H1 (cell line): ENCODE measurements at regions not wholly inside any gene's neighbourhood (a gene's known extent, or its start where the extent isn't known, plus 50 kb on each side); places are given as distances from the start of the nearest gene placed in this dataset.
A peak's percentile ranks its signal among the peaks of the same experiment; 100 is the strongest.

Source experiments
- CTCF ChIA-PET: fragments of 300-600 bp; sonication (Branson Sonifier 250); formaldehyde crosslinking; loops from one replicate; lab custom pipeline; 2021; ENCODE audit not compliant: partially characterized antibody; lab: Charles Lee
- POLR2A ChIA-PET: fragments of 300-600 bp; sonication (Branson Sonifier 250); formaldehyde crosslinking; loops from one replicate; lab custom pipeline; 2021; ENCODE audit warnings: inconsistent platforms; ENCODE audit not compliant: partially characterized antibody; lab: Charles Lee
- DNase-seq, 2 experiments: peaks; one replicate each; pipeline versions ENCODE4 v3.0.0 to v3.0.0-alpha.2; 2010 to 2022; ENCODE audit warnings: low spot score in 2 of 2, low read depth in 1 of 2, mixed read lengths in 1 of 2
- FAIRE-seq: peaks from 2 replicates; lab custom pipeline; 2011; peaks lifted over from hg19 to GRCh38; lab: Jason Lieb, UNC
- H2AFZ ChIP-seq: 2 replicates; pipeline ENCODE4 v1.8.1; 2012; ENCODE audit warnings: low read length, inconsistent platforms
- H2AK5ac ChIP-seq: 2 replicates; pipeline ENCODE4 v1.6.1; 2013; ENCODE audit warnings: low read depth, low read length
- H2BK120ac ChIP-seq: replicated peaks from 2 replicates; pipeline ENCODE3; 2013; ENCODE audit warnings: low read depth, low read length, inconsistent platforms
- H2BK12ac ChIP-seq: 2 replicates; pipeline ENCODE4 v1.6.1; 2013; ENCODE audit warnings: low read depth, low read length
- H2BK15ac ChIP-seq: 2 replicates; pipeline ENCODE4 v1.6.1; 2013; ENCODE audit warnings: low read length
- H2BK20ac ChIP-seq: 2 replicates; pipeline ENCODE4 v1.6.1; 2013; ENCODE audit warnings: low read length
- H2BK5ac ChIP-seq: 2 replicates; pipeline ENCODE4 v1.6.1; 2013; ENCODE audit warnings: low read depth, low read length
- H3K14ac ChIP-seq: 2 replicates; pipeline ENCODE4 v1.6.1; 2013; ENCODE audit warnings: inconsistent platforms; ENCODE audit not compliant: insufficient read length
- H3K18ac ChIP-seq: 2 replicates; pipeline ENCODE4 v1.6.1; 2013; ENCODE audit warnings: low read length; ENCODE audit errors: extremely low read depth
- H3K23ac ChIP-seq: 2 replicates; pipeline ENCODE4 v1.6.1; 2013; ENCODE audit warnings: inconsistent platforms; ENCODE audit not compliant: insufficient read length
- H3K23me2 ChIP-seq: 2 replicates; pipeline ENCODE4 v1.6.1; 2013; ENCODE audit warnings: low read depth, low read length
- H3K27ac ChIP-seq: 2 replicates; pipeline ENCODE4 v1.6.1; 2011; ENCODE audit warnings: low read depth, low read length, inconsistent platforms
- H3K27me3 ChIP-seq, 4 experiments: replicated peaks in 1 of 4; 1 replicate in 1 of 4; 2 replicates in 3 of 4; pipeline versions ENCODE4 v1.6.1 to v1.8.1; 2011 to 2013; ENCODE audit warnings: low read length in 3 of 4, mild to moderate bottlenecking in 3 of 4, inconsistent platforms in 2 of 4, mixed read lengths in 2 of 4, moderate library complexity in 1 of 4; ENCODE audit not compliant: control insufficient read depth in 3 of 4, insufficient read depth in 3 of 4; ENCODE audit errors: extremely low read depth in 1 of 4
- H3K36me3 ChIP-seq, 4 experiments: 2 replicates each; pipeline versions ENCODE4 v1.6.1 to v1.8.1; 2011 to 2013; ENCODE audit warnings: mild to moderate bottlenecking in 4 of 4, low read length in 3 of 4, moderate library complexity in 2 of 4, control low read depth in 1 of 4, inconsistent platforms in 1 of 4; ENCODE audit not compliant: insufficient read depth in 4 of 4, control insufficient read depth in 2 of 4
- H3K4ac ChIP-seq: replicated peaks from 2 replicates; pipeline ENCODE3; 2013; ENCODE audit warnings: low read length, low read depth, mixed read lengths, inconsistent platforms; ENCODE audit not compliant: insufficient read length
- H3K4me1 ChIP-seq, 4 experiments: replicated peaks in 1 of 4; 1 replicate in 1 of 4; 2 replicates in 3 of 4; pipeline versions ENCODE4 v1.6.1 to v1.8.1; 2011 to 2013; ENCODE audit warnings: low read length in 3 of 4, inconsistent platforms in 2 of 4, mixed read lengths in 1 of 4; ENCODE audit not compliant: insufficient read depth in 4 of 4, control insufficient read depth in 3 of 4
- H3K4me2 ChIP-seq, 2 experiments: 2 replicates each; pipeline versions ENCODE4 v1.6.1 to v1.8.1; 2011 to 2013; ENCODE audit warnings: low read depth in 2 of 2, low read length in 2 of 2, control low read depth in 1 of 2, inconsistent platforms in 1 of 2, mild to moderate bottlenecking in 1 of 2; ENCODE audit not compliant: insufficient read depth in 1 of 2
- H3K4me3 ChIP-seq, 4 experiments: fragments of 200-600, 300-600 bp in 1 of 4; sonication (generic), shearing (Covaris generic), sonication (Bioruptor Twin) in 1 of 4; 2 replicates each; pipeline versions ENCODE4 v1.5.1 to v1.8.1; 2011 to 2016; ENCODE audit warnings: low read length in 4 of 4, low read depth in 3 of 4, control low read depth in 2 of 4, inconsistent platforms in 2 of 4, mild to moderate bottlenecking in 2 of 4, mixed read lengths in 1 of 4, moderate library complexity in 1 of 4; ENCODE audit not compliant: insufficient read depth in 2 of 4; ENCODE audit errors: extremely low read depth in 1 of 4
- H3K56ac ChIP-seq: replicated peaks from 2 replicates; pipeline ENCODE3; 2013; ENCODE audit warnings: low read depth, mild to moderate bottlenecking, mixed read lengths, low read length, inconsistent platforms; ENCODE audit not compliant: insufficient read length
- H3K79me1 ChIP-seq: 2 replicates; pipeline ENCODE4 v1.6.1; 2013; ENCODE audit warnings: low read depth, low read length, control low read depth
- H3K79me2 ChIP-seq, 2 experiments: 2 replicates each; pipeline versions ENCODE4 v1.6.1 to v1.8.1; 2012 to 2013; ENCODE audit warnings: low read length in 2 of 2, mild to moderate bottlenecking in 2 of 2, inconsistent platforms in 1 of 2; ENCODE audit not compliant: insufficient read depth in 2 of 2, control insufficient read depth in 1 of 2
- H3K9ac ChIP-seq, 4 experiments: replicated peaks in 1 of 4; 1 replicate in 1 of 4; 2 replicates in 3 of 4; pipeline versions ENCODE4 v1.6.1 to v1.8.1; 2011 to 2013; ENCODE audit warnings: low read depth in 3 of 4, low read length in 3 of 4, control low read depth in 2 of 4, mild to moderate bottlenecking in 2 of 4, moderate library complexity in 2 of 4, inconsistent platforms in 1 of 4; ENCODE audit errors: extremely low read depth in 1 of 4
- H3K9me3 ChIP-seq, 2 experiments: 2 replicates each; pipeline versions ENCODE4 v1.6.1 to v1.8.1; 2012 to 2013; ENCODE audit warnings: mild to moderate bottlenecking in 2 of 2, moderate library complexity in 2 of 2, control low read depth in 1 of 2, inconsistent platforms in 1 of 2, low read depth in 1 of 2, low read length in 1 of 2, mixed read lengths in 1 of 2; ENCODE audit not compliant: insufficient read depth in 2 of 2
- H4K20me1 ChIP-seq, 2 experiments: replicated peaks in 1 of 2; 2 replicates each; pipeline versions ENCODE3 to v1.8.1; 2011 to 2013; ENCODE audit warnings: inconsistent platforms in 2 of 2, low read length in 2 of 2, mild to moderate bottlenecking in 1 of 2; ENCODE audit not compliant: insufficient read depth in 2 of 2, control insufficient read depth in 1 of 2
- H4K5ac ChIP-seq: 2 replicates; pipeline ENCODE4 v1.6.1; 2013; ENCODE audit warnings: low read length, low read depth, mixed read lengths, inconsistent platforms; ENCODE audit not compliant: insufficient read length
- H4K8ac ChIP-seq: 2 replicates; pipeline ENCODE4 v1.8.0; 2013; ENCODE audit warnings: mild to moderate bottlenecking, moderate library complexity, low read length, inconsistent platforms; ENCODE audit not compliant: insufficient read depth; ENCODE audit errors: extremely low read depth
- H4K91ac ChIP-seq: replicated peaks from 2 replicates; pipeline ENCODE3; 2013; ENCODE audit warnings: low read length, mixed read lengths, inconsistent platforms; ENCODE audit not compliant: insufficient read length
- MAFK ChIP-seq: IDR thresholded peaks from 2 replicates; pipeline ENCODE4 v1.6.1; 2012; ENCODE audit warnings: low read depth, mild to moderate bottlenecking, improper control_type of control experiment, low read length
- POLR2AphosphoS5 ChIP-seq: IDR thresholded peaks from 2 replicates; pipeline ENCODE4 v1.6.1; 2011; ENCODE audit warnings: low read depth, low read length
- USF2 ChIP-seq: IDR thresholded peaks from 2 replicates; pipeline ENCODE4 v1.6.1; 2011; ENCODE audit warnings: low read length, improper control_type of control experiment
- WGBS, 2 experiments: shearing (Covaris generic) in 1 of 2; methylation state at CpG; one replicate each; pipeline versions ENCODE4 v1.1.6 to v1.1.7; 2013 to 2015; ENCODE audit warnings: low lambda C conversion rate in 2 of 2, mixed read lengths in 2 of 2, inconsistent platforms in 1 of 2, low coverage in 1 of 2, missing lambda C conversion rate in 1 of 2; ENCODE audit not compliant: insufficient replicate concordance in 2 of 2, insufficient coverage in 1 of 2, insufficient read length in 1 of 2; ENCODE audit errors: extremely low coverage in 1 of 2, missing lambda C conversion rate in 1 of 2; 5-methylcytosine and 5-hydroxymethylcytosine counted together

GRCh38 chr2:128396946-128397345, 78.3 kb upstream of the HS6ST1 start:
- H3K23ac ChIP-seq, result no peak overlapping the region
- FAIRE-seq (no peak), DNase-seq (no peak)
- H3K56ac ChIP-seq, result no peak overlapping the region
- H2BK20ac ChIP-seq, result no peak overlapping the region
- no peak overlapping the region for H3K4ac ChIP-seq
- H3K23me2 ChIP-seq, result no peaks in the 10 kb centered on the region
- H4K20me1 ChIP-seq, result no peaks in the 10 kb centered on the region
- no peak overlapping the region for H2BK5ac ChIP-seq
- H3K4me2 ChIP-seq, result 0 out of 4 replicates have a peak overlapping the region, but pooled peaks of 1 of the 2 experiments have one; percentile 42
- H3K9me3 ChIP-seq, result no peaks in the 10 kb centered on the region
- H3K79me1 ChIP-seq, result no peaks in the 10 kb centered on the region
- POLR2A ChIA-PET, result no interaction called here
- no peak overlapping the region for H2AK5ac ChIP-seq
- H2BK120ac ChIP-seq, result no peak overlapping the region
- CTCF ChIA-PET, result interaction anchor here (1.0 to 1.2 kb wide), 3 partner anchors 21 to 117 kb away, joined by 3 to 5 read pairs (median 3); no protein-coding TSS in a partner anchor
- peaks cover 0 to 7% (median 5%) of the 10 kb centered on the region in 4 experiments; a peak in 4 of 7 replicates for H3K4me1 ChIP-seq
- H3K27ac ChIP-seq, result no peak overlapping the region
- H2BK15ac ChIP-seq, result no peak overlapping the region
- H4K91ac ChIP-seq, result no peak overlapping the region
- no peak overlapping the region for H3K14ac ChIP-seq
- H4K5ac ChIP-seq, result no peak overlapping the region
- H2AFZ ChIP-seq, result no peak overlapping the region
- H3K27me3 ChIP-seq, result no peaks in the 10 kb centered on the region
- H3K9ac ChIP-seq, result no peak overlapping the region
- H2BK12ac ChIP-seq, result no peak overlapping the region
- no peaks in the 10 kb centered on the region for H3K79me2 ChIP-seq
- H3K4me3 ChIP-seq, result no peak overlapping the region
- H4K8ac ChIP-seq, result no peak overlapping the region
- no peaks in the 10 kb centered on the region for H3K36me3 ChIP-seq
- WGBS, 2 experiments, result 57% methylated on average over 2 of the region's 2 CpGs; no CpG with 5 or more reads in 1 of the 2 experiments
- no peak overlapping the region for H3K18ac ChIP-seq
- TF ChIP-seq POLR2AphosphoS5, result no peak
- TF ChIP-seq MAFK, result no peak
- no peak for TF ChIP-seq USF2
